ENCODE measurements at regions not wholly inside any gene's neighbourhood (a gene's known extent, or its start where the extent isn't known, plus 50 kb on each side); places are given as distances from the start of the nearest gene placed in this dataset.

DNA sequence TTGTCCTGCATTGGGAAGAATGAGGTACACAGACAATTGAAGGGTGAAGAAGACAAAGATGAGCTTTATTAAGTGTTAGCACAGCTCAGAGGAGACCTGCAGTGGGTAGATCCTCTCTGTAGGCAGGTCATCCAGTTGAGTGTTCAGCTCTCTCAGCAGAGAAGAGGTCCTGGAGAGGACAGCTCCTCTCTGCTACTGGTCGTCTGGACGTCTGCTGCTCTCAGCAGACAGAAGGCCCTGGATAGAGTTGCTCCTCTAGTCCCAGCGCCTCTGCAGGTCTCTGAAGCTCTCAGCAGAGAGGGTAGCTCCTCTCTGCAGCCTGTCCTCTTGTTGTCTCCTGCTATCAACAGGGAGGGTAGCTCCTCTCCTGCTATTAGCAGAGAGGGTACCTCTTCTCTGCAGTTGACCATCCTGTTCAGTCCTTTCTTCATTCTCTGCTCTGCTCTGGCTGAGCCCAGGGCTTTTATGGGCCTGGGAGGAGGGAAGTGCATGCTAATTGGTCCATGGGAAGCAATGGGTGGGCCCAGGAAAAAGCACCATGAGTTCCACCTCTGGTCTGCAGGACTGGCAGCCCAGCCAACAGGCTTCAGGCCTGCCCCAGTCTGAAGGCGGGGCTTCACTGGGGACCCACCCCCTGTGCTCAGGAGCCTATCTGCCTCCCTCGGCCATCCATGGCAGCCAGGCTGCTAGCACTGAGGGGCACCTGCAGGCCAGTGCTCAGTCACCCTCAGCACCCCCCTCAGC is 54.1 kb upstream of the IBSP start:
- H2AFZ ChIP-seq (ENCODE audit: low read length, unreplicated experiment) = no peak overlapping the region
- no peaks in the 10 kb centered on the region for H3K36me3 ChIP-seq (ENCODE audit: insufficient read depth, low read length)
- no peak overlapping the region for H3K4me3 ChIP-seq (ENCODE audit: low read depth, low read length)

DNA sequence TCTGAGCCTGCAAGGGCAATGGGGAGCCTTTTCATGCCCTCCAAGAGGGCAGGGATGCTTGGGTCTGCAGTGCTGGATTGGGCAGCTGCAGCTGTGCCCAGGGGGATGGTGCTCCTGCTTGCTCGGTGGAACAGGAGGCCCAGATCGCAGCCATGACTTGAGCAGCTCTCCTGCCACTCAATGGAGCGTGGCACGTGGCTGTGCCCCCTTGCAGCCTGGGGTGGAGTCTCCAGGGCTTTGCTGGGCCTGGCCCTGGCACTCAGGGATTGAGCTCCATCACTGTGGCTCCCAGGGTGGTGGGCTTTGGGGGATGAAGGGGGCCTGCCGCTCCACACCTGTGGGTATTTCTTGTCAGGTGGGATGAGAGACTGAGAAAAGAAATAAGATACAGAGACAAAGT is 53.4 kb upstream of the IBSP start:
- Histone ChIP-seq H3K4me3 (ENCODE audit: low read depth, low read length) (no peak overlapping the region), H3K27ac (ENCODE audit: low read depth, low read length) (no peak overlapping the region), H3K79me2 (ENCODE audit: control insufficient read depth, insufficient read depth, low read length, unreplicated experiment) (no peaks in the 10 kb centered on the region), H2AFZ (ENCODE audit: low read length, unreplicated experiment) (no peak overlapping the region), H3K4me1 (ENCODE audit: control insufficient read depth, insufficient read depth, low read length, unreplicated experiment) (peaks cover 6% of the 10 kb centered on the region), H3K27me3 (ENCODE audit: insufficient read depth, low read length) (no peaks in the 10 kb centered on the region), H3K36me3 (ENCODE audit: insufficient read depth, low read length) (no peaks in the 10 kb centered on the region)

More for the DNA sequence above, 54.1 kb upstream of the IBSP start:
- peaks cover 6% of the 10 kb centered on the region for H3K4me1 ChIP-seq (ENCODE audit: control insufficient read depth, insufficient read depth, low read length, unreplicated experiment)
- no peaks in the 10 kb centered on the region for H3K79me2 ChIP-seq (ENCODE audit: control insufficient read depth, insufficient read depth, low read length, unreplicated experiment)
- no peak overlapping the region for H3K27ac ChIP-seq (ENCODE audit: low read depth, low read length)
- H3K27me3 ChIP-seq (ENCODE audit: insufficient read depth, low read length) = no peaks in the 10 kb centered on the region
